ENCODE measurements at regions not wholly inside any gene's neighbourhood (a gene's known extent, or its start where the extent isn't known, plus 50 kb on each side); places are given as distances from the start of the nearest gene placed in this dataset.

DNA sequence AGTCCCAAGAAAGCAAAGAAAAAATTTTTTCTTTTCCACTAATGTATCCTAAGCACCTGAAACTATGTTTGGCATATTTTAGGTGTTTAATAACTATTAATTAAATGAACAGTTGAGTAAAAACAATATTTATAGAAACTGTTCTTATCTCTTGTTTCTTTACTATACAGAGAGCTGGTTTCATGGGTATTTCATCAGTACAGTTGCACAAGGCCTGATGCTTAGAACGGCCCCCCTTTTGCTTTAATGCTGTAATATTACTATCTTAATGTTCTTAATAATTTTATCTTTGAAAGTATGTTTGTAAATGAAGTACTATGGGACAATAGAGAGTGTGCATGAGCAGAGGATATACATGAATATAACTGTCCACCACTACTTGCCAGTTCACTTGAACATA lies 479.1 kb upstream of the SLIT2 start:
- Mint-ChIP-seq H3K27me3 (ENCODE audit: unreplicated experiment) (no peaks in the 10 kb centered on the region), H3K27ac (ENCODE audit: unreplicated experiment) (no peak overlapping the region), H3K4me3 (ENCODE audit: unreplicated experiment) (no peak overlapping the region), H3K9me3 (ENCODE audit: unreplicated experiment) (no peaks in the 10 kb centered on the region), H3K36me3 (ENCODE audit: unreplicated experiment) (no peaks in the 10 kb centered on the region), H3K4me1 (ENCODE audit: low read depth, unreplicated experiment) (no peaks in the 10 kb centered on the region)
- TF ChIP-seq, protein P1, sequence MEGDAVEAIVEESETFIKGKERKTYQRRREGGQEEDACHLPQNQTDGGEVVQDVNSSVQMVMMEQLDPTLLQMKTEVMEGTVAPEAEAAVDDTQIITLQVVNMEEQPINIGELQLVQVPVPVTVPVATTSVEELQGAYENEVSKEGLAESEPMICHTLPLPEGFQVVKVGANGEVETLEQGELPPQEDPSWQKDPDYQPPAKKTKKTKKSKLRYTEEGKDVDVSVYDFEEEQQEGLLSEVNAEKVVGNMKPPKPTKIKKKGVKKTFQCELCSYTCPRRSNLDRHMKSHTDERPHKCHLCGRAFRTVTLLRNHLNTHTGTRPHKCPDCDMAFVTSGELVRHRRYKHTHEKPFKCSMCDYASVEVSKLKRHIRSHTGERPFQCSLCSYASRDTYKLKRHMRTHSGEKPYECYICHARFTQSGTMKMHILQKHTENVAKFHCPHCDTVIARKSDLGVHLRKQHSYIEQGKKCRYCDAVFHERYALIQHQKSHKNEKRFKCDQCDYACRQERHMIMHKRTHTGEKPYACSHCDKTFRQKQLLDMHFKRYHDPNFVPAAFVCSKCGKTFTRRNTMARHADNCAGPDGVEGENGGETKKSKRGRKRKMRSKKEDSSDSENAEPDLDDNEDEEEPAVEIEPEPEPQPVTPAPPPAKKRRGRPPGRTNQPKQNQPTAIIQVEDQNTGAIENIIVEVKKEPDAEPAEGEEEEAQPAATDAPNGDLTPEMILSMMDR (IDR thresholded peaks at IDR 0.05; ENCODE audit: partially characterized antibody, unreplicated experiment), result no peak
- no peak for DNase-seq

DNA sequence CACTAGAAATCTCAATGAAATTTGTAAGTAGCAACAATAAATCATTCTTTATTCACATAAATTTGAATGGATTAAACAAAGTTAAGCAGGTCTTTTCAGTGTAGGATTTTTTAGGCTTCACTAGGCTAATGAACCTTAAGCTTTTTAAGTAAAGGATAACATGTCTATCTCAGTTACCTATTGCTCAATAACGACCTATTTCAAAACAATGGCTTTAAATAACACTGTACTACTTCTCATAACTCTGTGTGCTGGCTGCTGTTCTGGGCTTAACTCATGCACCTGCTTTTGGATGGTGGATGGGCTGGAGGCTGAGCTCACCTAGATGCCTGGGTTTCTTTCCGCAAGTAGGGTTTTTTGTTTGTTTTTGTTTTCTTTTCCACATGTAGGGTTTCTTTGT lies 495.0 kb upstream of the SLIT2 start:
- DNase-seq, result no peak
- TF ChIP-seq, protein P1 (IDR thresholded peaks at IDR 0.05; ENCODE audit: partially characterized antibody, unreplicated experiment), result no peak
- Mint-ChIP-seq H3K4me1 (ENCODE audit: low read depth, unreplicated experiment) (no peaks in the 10 kb centered on the region), H3K4me3 (ENCODE audit: unreplicated experiment) (no peak overlapping the region), H3K9me3 (ENCODE audit: unreplicated experiment) (no peaks in the 10 kb centered on the region), H3K27ac (ENCODE audit: unreplicated experiment) (no peak overlapping the region), H3K36me3 (ENCODE audit: unreplicated experiment) (no peaks in the 10 kb centered on the region), H3K27me3 (ENCODE audit: unreplicated experiment) (no peaks in the 10 kb centered on the region)

DNA sequence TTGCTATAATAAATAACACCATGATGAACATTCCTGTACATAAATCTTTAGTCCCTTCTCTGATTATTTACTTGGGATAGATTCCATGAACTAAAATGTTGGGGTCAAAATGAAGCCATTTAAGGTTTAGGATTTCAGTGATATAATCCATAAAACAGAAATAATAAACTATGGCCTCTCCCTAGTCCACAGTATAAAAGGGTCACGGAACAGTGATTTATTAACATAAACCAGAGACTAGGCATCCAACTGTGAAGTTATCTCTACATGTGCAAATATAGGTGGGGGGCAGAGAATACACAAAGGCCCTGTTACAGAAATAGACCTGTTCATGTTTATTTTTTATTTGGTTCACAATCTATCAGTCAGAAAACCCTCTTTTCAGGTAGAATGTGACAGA lies 499.1 kb upstream of the SLIT2 start:
- H3K27ac Mint-ChIP-seq (ENCODE audit: unreplicated experiment), result no peak overlapping the region
- no peaks in the 10 kb centered on the region for H3K9me3 Mint-ChIP-seq (ENCODE audit: unreplicated experiment)

DNA sequence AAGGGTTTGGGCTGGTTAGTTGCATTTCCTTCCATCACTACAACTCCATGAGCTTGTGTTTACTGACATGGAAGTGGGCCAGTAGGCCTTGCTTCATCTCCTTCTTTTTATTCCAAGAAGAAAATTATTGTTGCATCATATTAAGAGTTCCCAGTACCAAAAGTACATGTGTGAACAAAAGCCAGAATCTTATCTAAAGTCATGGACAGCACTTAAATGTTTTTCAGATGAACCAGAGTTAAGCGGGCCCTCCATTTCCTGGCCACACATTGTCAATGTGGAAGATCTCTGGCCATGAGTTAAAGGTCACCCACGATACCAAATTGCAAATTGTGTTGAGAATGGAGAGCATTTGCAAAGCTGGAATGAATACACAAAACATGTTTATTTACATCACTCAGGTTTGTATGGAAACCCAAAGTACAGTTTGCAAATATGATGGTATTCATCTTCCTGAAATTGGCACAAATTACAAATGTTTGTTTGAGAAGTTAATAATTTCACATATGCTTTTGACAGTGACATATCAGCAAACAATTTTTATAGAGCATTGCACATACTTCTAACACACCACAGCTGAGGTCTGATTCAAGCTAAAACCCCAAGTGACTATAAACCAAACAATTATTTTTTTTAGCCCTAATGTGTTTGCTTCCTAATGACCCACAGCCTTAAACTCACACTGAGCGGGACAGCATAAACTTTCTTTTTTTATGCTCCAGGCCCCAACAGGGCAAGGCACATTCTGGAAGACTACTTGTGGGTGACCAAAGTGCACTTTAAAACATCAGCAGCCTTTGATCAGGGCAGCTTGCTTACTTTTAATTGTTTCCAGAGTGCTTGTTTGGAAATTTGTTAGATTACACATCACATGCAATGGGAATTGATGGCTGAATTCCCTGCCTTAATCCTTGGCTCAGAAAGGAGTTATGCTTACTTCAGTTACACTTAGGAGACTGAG lies 502.9 kb upstream of the SLIT2 start:
- Mint-ChIP-seq H3K36me3 (ENCODE audit: unreplicated experiment) (no peaks in the 10 kb centered on the region), H3K4me1 (ENCODE audit: low read depth, unreplicated experiment) (no peaks in the 10 kb centered on the region), H3K27ac (ENCODE audit: unreplicated experiment) (no peak overlapping the region), H3K9me3 (ENCODE audit: unreplicated experiment) (no peaks in the 10 kb centered on the region), H3K4me3 (ENCODE audit: unreplicated experiment) (no peak overlapping the region), H3K27me3 (ENCODE audit: unreplicated experiment) (no peaks in the 10 kb centered on the region)
- TF ChIP-seq, protein P1 (IDR thresholded peaks at IDR 0.05; ENCODE audit: partially characterized antibody, unreplicated experiment), result no peak
- DNase-seq, result no peak

More for the DNA sequence above, 499.1 kb upstream of the SLIT2 start:
- Mint-ChIP-seq H3K27me3 (ENCODE audit: unreplicated experiment) (no peaks in the 10 kb centered on the region), H3K4me1 (ENCODE audit: low read depth, unreplicated experiment) (no peaks in the 10 kb centered on the region), H3K36me3 (ENCODE audit: unreplicated experiment) (no peaks in the 10 kb centered on the region), H3K4me3 (ENCODE audit: unreplicated experiment) (no peak overlapping the region)
- no peak for DNase-seq
- TF ChIP-seq, protein P1 (IDR thresholded peaks at IDR 0.05; ENCODE audit: partially characterized antibody, unreplicated experiment), result no peak

DNA sequence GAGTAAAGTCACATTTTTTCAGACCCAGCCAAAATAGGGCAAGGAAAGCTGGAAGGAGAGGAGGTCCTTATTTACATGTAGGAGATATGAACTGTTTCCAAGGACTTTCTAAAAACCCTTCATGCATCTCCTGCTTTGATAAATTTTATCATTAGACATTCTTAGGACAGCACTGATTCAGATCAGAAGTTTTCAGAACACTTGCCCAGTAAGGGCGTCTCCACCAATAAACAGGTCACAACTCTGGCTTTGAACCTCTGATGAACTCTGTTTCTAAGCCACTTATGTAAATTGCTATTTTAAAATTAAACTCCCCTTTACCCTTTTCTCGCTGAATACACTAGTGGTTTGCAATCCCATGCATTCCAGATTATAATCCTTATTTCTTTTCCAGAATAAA lies 505.3 kb upstream of the SLIT2 start:
- no peak for DNase-seq
- Mint-ChIP-seq H3K27ac (ENCODE audit: unreplicated experiment) (no peak overlapping the region), H3K4me1 (ENCODE audit: low read depth, unreplicated experiment) (no peaks in the 10 kb centered on the region), H3K36me3 (ENCODE audit: unreplicated experiment) (no peaks in the 10 kb centered on the region), H3K4me3 (ENCODE audit: unreplicated experiment) (no peak overlapping the region), H3K9me3 (ENCODE audit: unreplicated experiment) (no peaks in the 10 kb centered on the region), H3K27me3 (ENCODE audit: unreplicated experiment) (no peaks in the 10 kb centered on the region)
- TF ChIP-seq, protein P1 (IDR thresholded peaks at IDR 0.05; ENCODE audit: partially characterized antibody, unreplicated experiment), result no peak

All from glutamatergic neuron (in vitro differentiated cells).